Upper lobe of right lung (tissue), 1 donor: ENCODE measurements at regions not wholly inside any gene's neighbourhood (a gene's known extent, or its start where the extent isn't known, plus 50 kb on each side); places are given as distances from the start of the nearest gene placed in this dataset.

ENCODE experiments used
- ATAC-seq: fragments of 200-7000 bp; cut with Tn5 transposase; one replicate; pipeline ENCODE4 v1.9.1; 2020; ENCODE audit warnings: mild to moderate bottlenecking, moderate library complexity
- DNase-seq: peaks from one replicate; pipeline ENCODE4 v3.0.0-alpha.2; 2020
- H3K27ac ChIP-seq: fragments of 200-600 bp; one replicate; pipeline ENCODE4 v1.8.0; 2022
- H3K27me3 ChIP-seq: fragments of 200-600 bp; one replicate; pipeline ENCODE4 v1.8.0; 2022; ENCODE audit warnings: mild to moderate bottlenecking
- H3K36me3 ChIP-seq: fragments of 200-600 bp; one replicate; pipeline ENCODE4 v1.8.0; 2022
- H3K4me1 ChIP-seq: fragments of 200-600 bp; one replicate; pipeline ENCODE4 v1.8.0; 2022
- H3K4me3 ChIP-seq: fragments of 200-600 bp; one replicate; pipeline ENCODE4 v1.8.0; 2022; ENCODE audit warnings: mild to moderate bottlenecking
- H3K9me3 ChIP-seq: fragments of 200-600 bp; one replicate; pipeline ENCODE4 v1.8.0; 2022
- intact Hi-C: fragments of 100-400 bp; cut with DNase I; formaldehyde crosslinking; loops from one replicate; pipeline ENCODE4 v1.11.0; 2022
- TF ChIP-seq, protein P1 (sequence below): fragments of 200-600 bp; IDR thresholded peaks from one replicate; pipeline ENCODE4 v1.8.0; 2022; ENCODE audit warnings: antibody characterized with exemption
- donor health status: DM: no; HTN: yes; CAD: no; lungs with severe emphysema.

- DNase-seq (no peak), ATAC-seq (no peak)
- Histone ChIP-seq H3K9me3 (no peaks in the 10 kb centered on the region), H3K27ac (no peak overlapping the region), H3K4me3 (no peak overlapping the region), H3K36me3 (no peaks in the 10 kb centered on the region), H3K4me1 (no peaks in the 10 kb centered on the region), H3K27me3 (no peaks in the 10 kb centered on the region)
- intact Hi-C loops: no loop called here
- TF ChIP-seq, protein P1, sequence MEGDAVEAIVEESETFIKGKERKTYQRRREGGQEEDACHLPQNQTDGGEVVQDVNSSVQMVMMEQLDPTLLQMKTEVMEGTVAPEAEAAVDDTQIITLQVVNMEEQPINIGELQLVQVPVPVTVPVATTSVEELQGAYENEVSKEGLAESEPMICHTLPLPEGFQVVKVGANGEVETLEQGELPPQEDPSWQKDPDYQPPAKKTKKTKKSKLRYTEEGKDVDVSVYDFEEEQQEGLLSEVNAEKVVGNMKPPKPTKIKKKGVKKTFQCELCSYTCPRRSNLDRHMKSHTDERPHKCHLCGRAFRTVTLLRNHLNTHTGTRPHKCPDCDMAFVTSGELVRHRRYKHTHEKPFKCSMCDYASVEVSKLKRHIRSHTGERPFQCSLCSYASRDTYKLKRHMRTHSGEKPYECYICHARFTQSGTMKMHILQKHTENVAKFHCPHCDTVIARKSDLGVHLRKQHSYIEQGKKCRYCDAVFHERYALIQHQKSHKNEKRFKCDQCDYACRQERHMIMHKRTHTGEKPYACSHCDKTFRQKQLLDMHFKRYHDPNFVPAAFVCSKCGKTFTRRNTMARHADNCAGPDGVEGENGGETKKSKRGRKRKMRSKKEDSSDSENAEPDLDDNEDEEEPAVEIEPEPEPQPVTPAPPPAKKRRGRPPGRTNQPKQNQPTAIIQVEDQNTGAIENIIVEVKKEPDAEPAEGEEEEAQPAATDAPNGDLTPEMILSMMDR: no peak
Measured at GRCh38 chr2:107402330-107402729, 424.4 kb upstream of the RGPD4 start.

- no peaks in the 10 kb centered on the region for H3K27me3 ChIP-seq
- no peak for ATAC-seq
Measured at GRCh38 chr2:107405261-107405660, 421.4 kb upstream of the RGPD4 start.

GRCh38 chr2:107407017-107407416 lies 419.7 kb upstream of the RGPD4 start:
- Histone ChIP-seq H3K27ac (no peak overlapping the region), H3K27me3 (no peaks in the 10 kb centered on the region), H3K36me3 (no peaks in the 10 kb centered on the region), H3K4me3 (no peak overlapping the region), H3K4me1 (no peaks in the 10 kb centered on the region), H3K9me3 (no peaks in the 10 kb centered on the region)
- intact Hi-C loops: no loop called here
- ATAC-seq: no peak
- TF ChIP-seq, protein P1: no peak
- no peak for DNase-seq

More at GRCh38 chr2:107405261-107405660, 421.4 kb upstream of the RGPD4 start:
- Histone ChIP-seq H3K27ac (no peak overlapping the region), H3K36me3 (no peaks in the 10 kb centered on the region), H3K4me1 (no peaks in the 10 kb centered on the region), H3K4me3 (no peak overlapping the region), H3K9me3 (no peaks in the 10 kb centered on the region)
- no peak for DNase-seq
- TF ChIP-seq, protein P1: no peak
- intact Hi-C loops: no loop called here

- no peaks in the 10 kb centered on the region for H3K36me3 ChIP-seq
- intact Hi-C loops: no loop called here
- no peak overlapping the region for H3K4me3 ChIP-seq
- H3K27ac ChIP-seq: no peak overlapping the region
- ATAC-seq: no peak
- no peaks in the 10 kb centered on the region for H3K4me1 ChIP-seq
- no peaks in the 10 kb centered on the region for H3K9me3 ChIP-seq
- no peaks in the 10 kb centered on the region for H3K27me3 ChIP-seq
- DNase-seq: no peak
- TF ChIP-seq, protein P1: no peak
Measured at GRCh38 chr2:107407974-107408373, 418.7 kb upstream of the RGPD4 start.

GRCh38 chr2:107411267-107411666 lies 415.4 kb upstream of the RGPD4 start:
- TF ChIP-seq, protein P1: no peak
- H3K36me3 ChIP-seq: no peaks in the 10 kb centered on the region
- H3K4me3 ChIP-seq: no peak overlapping the region
- no peak overlapping the region for H3K27ac ChIP-seq
- H3K4me1 ChIP-seq: no peaks in the 10 kb centered on the region
- intact Hi-C loops: no loop called here
- no peaks in the 10 kb centered on the region for H3K27me3 ChIP-seq
- no peak for ATAC-seq
- no peaks in the 10 kb centered on the region for H3K9me3 ChIP-seq
- no peak for DNase-seq

DNA sequence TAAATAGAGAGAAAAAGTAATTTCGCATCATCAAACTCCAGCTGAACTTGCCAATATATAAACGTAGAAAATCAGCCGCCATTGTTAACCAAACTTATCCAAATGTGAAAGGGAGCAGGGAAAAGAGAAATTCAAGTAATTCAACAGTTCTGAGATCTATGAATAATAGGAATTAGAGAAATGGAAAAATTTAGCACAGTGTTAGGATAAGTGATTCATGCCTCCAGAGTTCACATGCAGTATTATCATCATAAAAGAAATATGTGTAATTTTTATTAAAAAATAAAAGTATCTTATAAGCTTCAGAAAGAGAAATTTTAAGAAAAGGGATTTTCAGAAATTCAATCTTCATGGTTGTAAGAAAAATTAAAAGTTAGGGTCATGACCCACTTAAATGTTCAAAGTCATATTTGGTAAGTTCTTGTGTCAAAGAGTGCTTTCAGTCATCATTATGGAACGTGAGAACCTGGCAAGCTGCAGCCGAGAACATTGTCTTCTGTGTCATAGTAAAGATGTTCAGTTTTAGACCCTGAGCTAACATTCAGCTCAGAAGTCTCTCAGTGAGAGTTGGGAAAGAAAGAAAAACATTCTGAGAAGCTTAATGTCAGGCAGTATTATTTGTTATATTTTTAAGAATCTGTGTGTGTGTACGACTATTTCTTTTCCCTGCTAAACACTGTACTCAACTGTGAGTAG lies 414.3 kb upstream of the RGPD4 start:
- no peaks in the 10 kb centered on the region for H3K9me3 ChIP-seq
- H3K27me3 ChIP-seq: no peaks in the 10 kb centered on the region
- TF ChIP-seq, protein P1: no peak
- H3K27ac ChIP-seq: no peak overlapping the region
- H3K4me3 ChIP-seq: no peak overlapping the region
- no peaks in the 10 kb centered on the region for H3K36me3 ChIP-seq
- ATAC-seq (no peak), DNase-seq (no peak)
- intact Hi-C loops: no loop called here
- no peaks in the 10 kb centered on the region for H3K4me1 ChIP-seq
